UCSD-AML1 (cell line): ENCODE measurements at regions not wholly inside any gene's neighbourhood (a gene's known extent, or its start where the extent isn't known, plus 50 kb on each side); places are given as distances from the start of the nearest gene placed in this dataset.
"Not testable (repeated sequence)": the region's sequence is repeated elsewhere in the genome, so short reads cannot be mapped to it uniquely, and the experiment has no call there.

ENCODE experiments used
- DNase-seq: peaks from one replicate; lab custom pipeline; 2025; ENCODE audit not compliant: unreplicated experiment; lab: John Stamatoyannopoulos, UW

DNA sequence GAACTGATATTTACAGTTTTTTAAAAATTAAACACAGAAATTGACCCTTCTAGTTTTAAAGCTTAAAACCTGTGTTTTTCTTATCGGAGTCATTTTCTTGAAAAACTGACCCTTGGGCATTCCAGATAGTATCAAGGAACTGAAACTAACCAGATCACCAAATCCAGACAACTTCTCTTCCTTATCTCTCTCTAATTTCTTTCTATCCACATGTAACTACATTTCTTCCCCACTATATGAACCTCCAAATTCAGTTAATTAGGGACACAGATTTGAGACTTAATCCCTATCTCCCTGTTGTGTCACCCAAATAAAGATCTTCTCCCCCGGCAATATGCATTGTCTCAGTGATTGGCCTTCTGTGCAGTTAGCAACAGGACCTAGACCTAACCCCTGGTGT, 1643.0 kb upstream of the CDH6 start:
- DNase-seq, result no peak

DNA sequence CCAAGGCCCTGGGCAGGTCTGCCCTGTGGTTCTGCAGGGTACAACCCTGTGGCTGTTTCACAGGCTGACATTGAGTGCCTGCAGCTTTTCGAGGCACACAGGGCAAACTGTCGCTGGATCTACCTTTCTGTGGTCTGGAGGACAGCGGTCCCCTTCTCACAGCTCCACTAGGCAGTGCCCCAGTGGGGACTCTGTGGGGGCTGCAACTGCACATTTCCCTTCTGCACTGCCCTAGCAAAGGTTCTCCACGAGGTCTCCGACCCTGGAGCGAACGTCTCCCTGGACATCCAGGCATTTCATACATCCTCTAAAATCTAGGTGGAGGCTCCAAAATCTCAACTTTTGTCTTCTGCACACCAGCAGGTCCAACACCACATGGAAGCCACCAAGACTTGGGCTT, 1645.2 kb upstream of the CDH6 start:
- DNase-seq, result no peak

DNA sequence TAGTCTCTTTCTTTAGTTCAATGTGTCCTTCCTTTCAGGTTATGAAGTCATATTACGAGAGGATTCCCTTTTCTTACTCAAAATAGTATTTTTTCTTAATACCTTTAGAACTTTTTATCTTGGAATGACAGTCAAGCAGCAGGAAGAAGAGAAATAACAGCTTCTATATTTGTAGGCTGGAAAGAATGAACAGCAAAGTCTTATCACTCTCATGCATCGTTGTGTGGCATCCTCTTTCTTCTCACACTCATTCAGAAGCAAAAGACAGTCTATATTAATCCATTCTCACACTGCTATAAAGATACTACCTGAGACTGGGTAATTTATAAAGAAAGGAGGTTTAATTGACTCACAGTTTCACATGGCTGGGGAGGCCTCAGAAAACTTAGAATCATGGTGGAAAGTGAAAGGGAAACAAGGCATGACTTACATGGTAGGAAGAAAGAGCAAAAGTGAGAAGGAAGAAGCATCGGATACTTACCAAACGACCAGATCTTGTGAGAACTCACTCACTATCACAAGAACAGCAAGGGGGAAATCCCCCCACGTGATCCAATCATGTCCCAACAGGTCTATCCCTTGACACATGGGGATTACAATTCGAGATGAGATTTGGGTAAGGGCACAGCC, 1646.1 kb upstream of the CDH6 start:
- DNase-seq, result no peak

DNA sequence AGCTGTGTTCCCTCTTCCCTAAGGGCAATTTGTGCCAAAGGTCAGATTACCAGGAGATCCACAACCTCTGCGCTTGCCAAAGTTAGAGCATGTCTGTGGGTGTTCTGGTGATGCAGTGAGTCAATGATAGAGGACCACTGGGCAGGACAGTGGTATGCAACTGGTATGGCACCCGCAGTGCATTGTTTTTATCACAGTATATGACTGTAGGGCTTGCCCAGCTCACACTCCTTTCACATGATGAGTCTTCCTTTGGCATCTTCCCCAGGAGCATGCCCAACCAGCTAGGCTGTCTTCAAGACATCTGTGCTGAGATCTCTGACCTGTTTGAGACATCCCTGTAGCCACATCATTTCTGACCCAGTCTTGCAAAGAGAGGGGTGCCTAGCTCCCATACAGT, 1650.0 kb upstream of the CDH6 start:
- DNase-seq, result no peak

DNA sequence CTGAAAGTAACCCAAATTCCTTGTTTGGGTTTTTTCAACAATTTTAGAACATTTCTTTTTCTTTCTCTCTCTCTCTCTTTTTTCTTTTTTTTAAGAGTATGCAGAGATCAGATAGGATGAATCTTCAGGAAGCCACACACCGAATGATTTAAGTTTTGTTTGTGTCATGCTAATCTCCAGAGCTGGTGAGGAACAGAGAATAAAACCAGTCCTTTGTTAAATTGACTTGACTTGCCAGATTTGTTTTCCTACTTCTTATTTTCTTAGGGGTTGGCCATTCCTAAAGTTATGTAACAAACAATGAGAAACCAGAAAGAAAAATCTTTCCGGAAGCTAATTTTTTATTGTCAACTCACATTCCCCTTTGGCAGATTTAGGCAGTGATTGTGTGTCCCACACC, 1669.3 kb upstream of the CDH6 start:
- no peak for DNase-seq

DNA sequence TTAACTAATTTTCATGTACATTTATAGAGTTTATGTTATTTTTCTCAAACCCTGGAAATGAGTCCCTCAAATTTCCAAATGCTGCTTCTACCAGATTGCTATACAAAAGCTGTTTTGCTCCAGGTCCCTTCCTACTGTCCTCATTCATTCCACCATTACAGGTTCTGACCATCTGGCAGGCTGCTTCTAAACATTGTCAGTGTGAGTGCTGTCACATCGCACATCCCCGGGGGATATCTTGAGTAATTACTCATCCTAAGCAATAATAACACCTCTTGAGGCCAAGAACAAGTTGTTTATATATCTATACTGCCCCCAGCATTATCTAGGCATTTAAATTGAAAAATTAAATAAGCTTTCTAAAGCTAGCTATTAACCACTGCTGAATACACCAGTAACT, 1675.3 kb upstream of the CDH6 start:
- no peak for DNase-seq

DNA sequence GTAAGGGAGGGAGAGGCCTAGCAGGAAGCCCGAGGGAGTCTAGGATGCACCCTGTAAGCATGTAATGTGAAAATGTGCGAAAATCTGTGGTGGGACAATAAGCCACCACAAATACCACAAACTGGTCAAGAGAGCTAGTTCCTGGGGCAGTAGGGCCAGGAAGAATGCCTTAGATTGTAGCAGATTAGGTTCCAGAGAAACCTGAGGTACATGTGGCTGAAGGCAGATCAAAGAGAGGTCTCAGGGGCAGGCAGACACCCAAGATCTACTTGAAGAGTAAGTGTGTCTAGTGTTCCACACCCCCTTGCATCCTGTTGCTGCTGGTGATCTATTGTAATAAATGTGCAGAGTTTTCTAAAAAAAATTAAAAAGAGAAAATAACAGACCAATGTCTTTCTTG, 1677.3 kb upstream of the CDH6 start:
- no peak for DNase-seq

DNA sequence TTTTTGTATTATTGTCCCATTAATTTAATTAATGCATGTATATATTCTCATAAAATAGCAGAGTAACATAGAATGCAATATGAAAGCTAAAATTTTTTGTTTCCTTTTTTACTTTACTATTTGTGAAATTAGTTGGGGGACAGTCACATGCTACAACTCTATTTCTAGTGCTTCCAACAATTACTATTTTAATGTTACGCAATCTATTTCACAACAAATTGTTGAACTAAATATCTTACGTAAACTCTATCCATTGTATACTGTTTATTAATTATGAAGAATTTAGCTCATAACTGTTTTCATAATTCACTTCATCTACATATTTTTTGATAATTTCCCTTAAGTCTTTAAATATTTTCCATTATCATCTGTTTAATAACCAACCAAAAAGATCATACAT, 1685.4 kb upstream of the CDH6 start:
- DNase-seq, result no peak

DNA sequence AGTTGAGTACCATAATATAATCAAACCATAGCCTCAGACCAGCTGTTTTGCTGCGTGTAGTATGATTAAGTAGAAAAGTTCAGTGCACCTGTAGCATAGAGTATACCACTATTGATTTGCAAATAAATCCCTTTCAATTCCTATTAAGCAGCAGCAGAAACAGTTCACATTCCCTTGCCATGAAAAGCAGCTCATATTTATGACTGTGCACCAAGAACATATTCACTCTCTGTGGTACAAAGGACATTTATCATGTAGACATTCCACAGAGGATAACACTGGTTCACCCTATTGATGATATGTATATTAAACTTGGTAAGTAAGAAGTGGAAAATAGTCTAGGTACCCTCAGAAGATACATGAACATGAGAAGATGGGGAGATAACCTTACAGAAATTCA, 1689.1 kb upstream of the CDH6 start:
- no peak for DNase-seq

DNA sequence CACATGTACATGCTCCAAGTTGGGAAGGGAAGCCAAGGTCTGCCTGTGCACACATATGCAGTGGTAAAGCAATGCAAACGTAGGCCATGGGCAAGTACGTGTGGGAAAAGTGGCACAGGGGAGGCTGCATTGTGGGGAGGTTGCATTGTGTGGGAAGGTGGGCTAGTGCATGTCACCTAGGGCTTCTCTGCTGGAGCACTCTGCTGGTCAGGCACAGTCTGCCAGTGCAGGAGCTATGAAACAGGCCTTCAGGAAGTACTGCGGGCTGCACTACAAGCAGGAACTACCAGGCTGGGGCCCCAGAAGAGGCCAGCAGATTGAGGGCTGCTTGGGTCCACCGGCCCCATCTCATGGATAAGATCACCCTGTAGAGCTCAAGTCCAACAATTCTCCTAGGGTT, 1694.6 kb upstream of the CDH6 start:
- DNase-seq, result peak; percentile 3

DNA sequence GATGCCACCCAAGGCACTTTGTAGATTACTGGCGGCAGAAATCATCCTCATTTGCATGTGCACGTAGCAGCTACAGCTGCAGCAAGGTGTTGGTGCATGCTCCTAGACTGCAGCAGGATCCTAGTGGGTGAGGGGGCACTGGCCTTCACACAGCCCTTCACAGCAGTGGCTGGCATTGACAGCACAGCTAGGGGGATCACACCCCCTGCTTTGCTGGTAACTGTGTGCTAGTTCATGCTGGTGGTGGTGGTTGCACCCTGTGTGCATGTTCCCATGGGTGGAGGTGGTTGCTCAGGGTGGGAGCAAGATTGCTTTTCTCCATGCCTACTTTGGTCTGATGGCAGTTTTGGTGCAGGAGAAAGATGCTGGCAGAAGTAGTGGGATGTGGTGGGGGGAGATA, 1695.1 kb upstream of the CDH6 start:
- peak; percentile 3 for DNase-seq

DNA sequence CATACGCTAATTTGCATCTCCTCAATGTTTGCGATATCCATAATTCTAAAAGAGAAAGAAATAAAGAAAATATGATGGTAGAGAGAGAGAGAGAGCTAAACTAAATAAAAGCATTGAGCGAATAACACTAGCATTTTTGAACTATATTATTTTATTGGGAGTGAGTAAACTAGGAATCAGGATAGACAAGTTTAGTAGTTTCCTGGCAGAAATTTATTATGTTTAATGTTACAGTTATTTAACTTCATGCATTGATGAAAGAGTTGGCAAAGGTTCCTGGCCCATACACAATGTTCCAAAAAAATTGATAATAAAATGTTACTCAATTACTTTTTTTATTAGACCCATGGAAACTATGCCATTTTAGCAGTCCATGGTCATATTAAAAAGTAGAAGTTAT, 1708.2 kb upstream of the CDH6 start:
- no peak for DNase-seq

DNA sequence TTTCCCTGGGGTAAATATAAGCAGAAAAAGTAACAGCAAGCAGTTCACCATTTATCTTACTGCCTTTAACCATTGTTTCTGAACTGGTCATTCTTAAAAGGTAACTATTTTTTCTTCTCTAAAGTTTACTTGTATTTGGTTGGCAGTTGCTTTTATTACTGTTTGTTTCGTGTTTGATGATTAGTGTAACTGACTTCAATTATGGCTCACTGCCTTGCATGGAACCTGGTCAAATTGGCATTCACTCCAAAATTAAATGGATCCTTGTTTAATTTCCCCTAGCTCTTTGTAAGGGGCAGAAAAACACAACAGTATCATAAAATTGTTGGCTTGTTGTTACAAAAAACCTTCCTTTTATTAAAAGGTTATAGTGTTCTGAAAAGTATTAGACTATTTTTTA, 1723.9 kb upstream of the CDH6 start:
- DNase-seq, result no peak

DNA sequence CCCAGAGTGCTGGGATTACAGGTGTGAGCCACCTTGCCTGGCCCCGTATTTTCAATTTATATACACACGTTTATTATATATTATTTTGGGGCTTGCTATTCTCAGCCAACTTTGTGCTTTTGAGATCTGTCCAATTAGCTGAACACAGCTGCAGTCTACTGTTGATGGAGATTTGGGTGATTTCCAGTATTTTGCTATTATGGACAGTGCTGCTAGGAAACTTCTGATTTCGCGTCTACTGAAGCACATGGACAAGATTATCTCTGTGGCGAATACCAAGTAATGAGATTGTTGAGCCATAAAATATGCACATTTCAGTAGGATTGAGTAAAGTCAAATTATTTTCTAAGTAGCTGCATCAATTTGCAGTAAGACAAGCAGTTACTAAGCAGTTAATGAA, 1731.2 kb upstream of the CDH6 start:
- no peak for DNase-seq

DNA sequence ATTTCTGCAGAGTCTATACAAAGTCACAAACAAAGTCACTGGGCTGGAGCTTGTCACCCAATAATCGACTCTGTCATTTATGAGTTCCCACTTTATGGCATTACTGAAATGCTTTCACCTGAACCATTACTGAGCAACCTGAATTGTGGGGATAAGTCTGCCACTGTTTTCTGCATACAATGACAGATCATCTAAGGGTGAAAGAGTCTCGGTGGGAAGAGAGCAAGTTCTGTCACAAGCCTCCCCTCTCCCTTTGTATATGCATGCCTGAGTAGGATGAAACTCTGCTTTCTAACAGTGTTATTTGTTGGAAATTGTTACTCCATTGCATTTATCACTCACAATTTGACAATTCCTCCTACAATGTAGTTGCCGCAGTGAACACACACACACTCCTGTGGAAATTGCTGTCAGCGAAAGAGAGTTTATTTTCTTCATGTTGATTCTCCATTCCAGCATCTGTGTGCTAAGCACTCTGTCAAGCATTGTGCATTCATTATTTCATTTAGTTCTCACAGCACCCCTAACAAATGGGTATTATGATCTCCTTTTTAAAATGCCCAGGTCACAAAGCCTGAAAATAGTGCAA, 1732.4 kb upstream of the CDH6 start:
- no peak for DNase-seq

DNA sequence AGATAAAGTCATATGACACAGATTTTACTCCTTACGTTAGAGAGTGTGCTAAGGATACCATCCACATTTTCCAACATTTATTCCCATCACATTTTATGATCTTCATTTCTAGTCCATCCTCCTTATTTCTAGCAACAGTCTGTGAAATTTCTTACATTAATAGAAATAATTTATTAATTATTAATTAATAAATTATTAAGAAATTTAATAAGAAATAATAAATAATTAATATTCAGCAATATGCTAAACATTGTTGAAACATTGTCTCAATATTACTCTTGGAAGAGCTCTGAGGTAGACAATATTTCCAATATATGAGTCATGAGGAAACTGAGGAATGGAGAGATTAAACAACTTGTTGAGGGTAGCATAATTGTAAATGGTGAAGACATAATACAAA, 1742.5 kb upstream of the CDH6 start:
- not testable (repeated sequence) for DNase-seq

DNA sequence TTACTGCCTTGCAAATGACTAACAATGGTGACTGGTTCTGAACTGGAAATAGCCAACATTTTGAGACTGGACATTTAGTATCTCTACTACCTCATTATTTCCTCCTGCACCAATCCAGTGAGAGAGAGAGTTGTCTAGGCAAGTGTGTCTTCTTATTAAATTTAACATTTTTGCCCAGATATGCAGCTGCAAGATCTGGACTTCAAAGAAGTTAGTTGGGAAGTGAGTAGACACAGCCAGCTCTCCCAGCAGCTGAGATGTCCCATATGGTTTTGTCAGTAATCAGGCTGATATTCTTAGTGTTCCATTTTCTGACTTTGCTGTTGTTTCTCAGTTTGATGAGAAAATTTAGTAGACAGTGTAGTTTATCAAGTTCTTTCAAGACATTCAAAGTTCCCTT, 1778.8 kb upstream of the CDH6 start:
- DNase-seq, result no peak

DNA sequence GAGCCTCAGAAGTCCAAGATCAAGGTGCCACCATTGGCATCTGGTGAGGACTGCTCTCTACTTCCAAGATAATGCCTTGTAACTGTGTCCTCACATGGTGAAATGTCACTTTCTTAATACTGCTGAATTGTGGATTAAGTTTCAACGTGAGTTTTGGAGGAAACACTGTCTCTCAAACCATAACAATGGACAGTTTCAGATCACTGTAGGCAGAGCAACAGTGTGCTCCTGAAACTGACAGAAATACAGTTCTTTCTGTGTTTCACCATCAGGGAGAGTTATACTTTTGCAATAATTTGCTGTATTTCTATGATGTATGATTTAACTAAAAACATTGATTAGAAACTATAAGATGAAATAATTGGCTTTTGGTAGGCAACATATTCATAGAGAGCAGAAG, 1780.5 kb upstream of the CDH6 start:
- no peak for DNase-seq

DNA sequence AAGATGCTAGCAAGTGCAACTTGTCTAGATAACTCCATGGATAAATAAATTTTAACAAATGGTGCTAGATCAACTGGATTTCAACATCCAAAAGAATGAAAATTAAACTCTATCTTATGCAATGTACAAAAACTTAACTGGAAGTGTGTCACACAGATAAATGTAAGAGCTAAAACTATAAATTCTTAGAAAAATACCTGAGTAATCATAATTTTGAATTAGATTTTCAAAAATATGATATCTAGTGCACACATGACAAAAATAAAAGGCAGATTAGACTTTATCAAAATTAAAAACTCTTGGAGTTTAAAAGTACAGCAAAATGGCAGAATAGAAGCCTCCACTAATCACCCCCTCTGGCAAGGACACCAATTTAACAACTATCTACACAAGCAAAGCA, 1791.2 kb upstream of the CDH6 start:
- no peak for DNase-seq

DNA sequence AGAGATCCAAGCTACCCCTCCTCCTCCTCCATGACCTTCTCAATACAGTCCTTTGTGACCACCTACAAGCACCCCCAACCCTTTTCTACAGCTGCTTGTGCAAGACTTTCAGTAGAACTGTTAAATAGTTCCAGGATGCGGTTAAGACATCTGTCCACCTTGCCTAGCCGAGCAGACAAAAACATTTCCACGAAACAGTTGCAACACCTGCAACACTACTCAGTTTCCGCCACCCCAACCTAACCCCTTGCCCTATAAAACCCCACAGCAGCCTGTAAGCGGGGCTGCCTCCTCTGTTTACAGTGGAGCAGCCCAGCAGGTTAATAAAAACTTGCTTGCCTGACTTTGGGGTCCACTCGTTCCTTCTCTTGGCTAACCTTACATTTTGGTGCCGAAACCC, 1803.5 kb upstream of the CDH6 start:
- DNase-seq, result no peak

DNA sequence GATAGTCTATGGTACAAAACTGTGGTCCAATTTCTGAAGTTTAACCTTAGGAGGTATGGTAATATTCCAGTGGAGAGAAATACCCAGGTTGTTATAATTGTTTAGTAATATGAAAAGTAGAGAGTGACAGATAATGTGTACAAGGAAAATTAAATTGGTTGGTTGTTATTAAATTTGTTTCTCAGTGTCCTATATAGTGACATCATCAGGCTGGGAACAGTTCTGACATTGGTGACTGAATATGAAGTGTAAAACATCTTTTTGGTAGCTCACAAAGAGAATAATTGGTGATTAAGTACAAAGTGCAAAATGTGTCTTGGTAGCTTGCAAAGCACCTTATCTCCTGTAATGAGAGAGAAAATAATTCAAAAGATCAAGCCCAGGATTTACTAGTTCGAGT, 1806.1 kb upstream of the CDH6 start:
- no peak for DNase-seq

DNA sequence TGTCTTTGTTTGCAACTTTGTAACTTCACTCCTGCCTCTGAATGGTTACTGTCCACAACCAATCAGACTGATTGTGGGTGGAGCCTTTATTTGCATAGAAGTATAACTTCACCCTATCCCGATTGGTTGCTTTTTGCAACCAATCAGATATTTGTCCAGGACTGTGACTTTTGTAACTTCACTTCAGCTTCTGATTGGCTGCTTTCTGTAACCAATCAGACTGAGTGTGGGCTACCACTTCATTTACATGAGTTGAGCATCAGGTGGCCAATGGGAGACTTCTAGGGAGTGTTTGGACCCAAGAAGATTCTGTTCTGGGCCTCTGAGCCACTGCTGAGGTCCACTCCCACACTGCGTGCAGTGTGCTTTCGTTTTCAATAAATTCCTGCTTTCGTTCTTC, 1810.7 kb upstream of the CDH6 start:
- DNase-seq, result no peak

DNA sequence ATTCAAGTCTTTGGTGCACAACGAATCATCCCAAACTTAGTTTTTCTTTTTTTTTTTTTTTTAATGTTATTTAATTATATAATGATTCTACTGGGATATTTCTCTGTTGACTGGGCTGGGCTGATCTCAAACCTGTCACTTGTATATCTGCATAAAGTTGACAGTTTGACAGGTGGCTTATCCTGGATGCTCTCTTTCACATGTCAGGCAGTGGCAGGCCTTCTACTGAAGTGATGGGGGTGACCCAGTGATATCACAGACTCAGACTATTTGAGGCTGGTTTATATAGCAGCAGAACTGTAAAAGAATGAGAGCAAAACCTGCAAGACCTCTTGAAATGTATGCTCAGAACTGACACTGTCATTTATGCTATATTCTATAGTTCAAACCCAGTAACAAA, 1813.5 kb upstream of the CDH6 start:
- no peak for DNase-seq
